SU-DHL-6 (cell line): ENCODE measurements at regions not wholly inside any gene's neighbourhood (a gene's known extent, or its start where the extent isn't known, plus 50 kb on each side); places are given as distances from the start of the nearest gene placed in this dataset.

Experiments used
- EZH2phosphoT487 ChIP-seq: fragments of 200-600 bp; sonication (generic), shearing (Covaris generic); conservative IDR thresholded peaks from 2 replicates; pipeline ENCODE4 v1.6.1; 2018; ENCODE audit warnings: mild to moderate bottlenecking, antibody characterized with exemption, low read length, moderate library complexity, mixed read lengths
- TF ChIP-seq, protein P1 (sequence below): fragments of 200-600 bp; sonication (generic); IDR thresholded peaks from one replicate; pipeline ENCODE4 v1.5.1; 2017; ENCODE audit warnings: antibody characterized with exemption, mild to moderate bottlenecking, low read length, moderate library complexity; ENCODE audit not compliant: insufficient read depth, poor library complexity, severe bottlenecking

DNA sequence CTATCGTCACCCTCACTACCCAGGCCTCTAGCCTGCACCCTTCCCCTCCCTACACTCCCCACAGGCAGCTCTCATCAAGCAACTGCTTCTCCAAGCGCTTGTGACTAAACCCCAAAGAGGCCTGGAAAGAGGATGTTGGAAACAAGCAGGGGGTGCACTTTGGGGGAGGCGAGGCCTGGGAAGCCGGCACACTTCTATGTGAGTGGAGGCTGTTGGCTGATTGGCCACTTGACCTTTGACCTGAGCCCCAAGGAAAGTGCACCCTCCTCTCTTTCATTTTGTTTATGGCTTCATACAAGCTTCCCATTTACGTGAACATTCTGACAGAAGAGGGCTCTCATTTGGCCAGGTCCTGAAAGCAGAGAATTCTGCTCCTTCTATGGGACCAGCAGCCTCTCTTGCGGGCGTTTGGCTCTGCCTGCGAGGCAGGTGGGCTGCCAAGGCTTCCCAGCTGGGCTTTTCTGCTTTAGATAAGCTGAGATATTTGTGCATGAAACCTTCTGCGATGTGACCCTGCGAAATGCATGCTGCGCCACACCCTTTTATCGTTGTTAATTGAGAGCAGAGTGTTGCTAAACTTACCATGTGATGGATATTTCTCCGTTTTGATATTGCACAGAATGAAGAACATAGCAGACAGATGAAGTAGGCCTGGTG lies 134.8 kb upstream of the NCK2 start:
- TF ChIP-seq, protein P1, sequence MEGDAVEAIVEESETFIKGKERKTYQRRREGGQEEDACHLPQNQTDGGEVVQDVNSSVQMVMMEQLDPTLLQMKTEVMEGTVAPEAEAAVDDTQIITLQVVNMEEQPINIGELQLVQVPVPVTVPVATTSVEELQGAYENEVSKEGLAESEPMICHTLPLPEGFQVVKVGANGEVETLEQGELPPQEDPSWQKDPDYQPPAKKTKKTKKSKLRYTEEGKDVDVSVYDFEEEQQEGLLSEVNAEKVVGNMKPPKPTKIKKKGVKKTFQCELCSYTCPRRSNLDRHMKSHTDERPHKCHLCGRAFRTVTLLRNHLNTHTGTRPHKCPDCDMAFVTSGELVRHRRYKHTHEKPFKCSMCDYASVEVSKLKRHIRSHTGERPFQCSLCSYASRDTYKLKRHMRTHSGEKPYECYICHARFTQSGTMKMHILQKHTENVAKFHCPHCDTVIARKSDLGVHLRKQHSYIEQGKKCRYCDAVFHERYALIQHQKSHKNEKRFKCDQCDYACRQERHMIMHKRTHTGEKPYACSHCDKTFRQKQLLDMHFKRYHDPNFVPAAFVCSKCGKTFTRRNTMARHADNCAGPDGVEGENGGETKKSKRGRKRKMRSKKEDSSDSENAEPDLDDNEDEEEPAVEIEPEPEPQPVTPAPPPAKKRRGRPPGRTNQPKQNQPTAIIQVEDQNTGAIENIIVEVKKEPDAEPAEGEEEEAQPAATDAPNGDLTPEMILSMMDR: no peak
- no peak for TF ChIP-seq EZH2phosphoT487
